ENCODE measurements at regions not wholly inside any gene's neighbourhood (a gene's known extent, or its start where the extent isn't known, plus 50 kb on each side); places are given as distances from the start of the nearest gene placed in this dataset.

DNA sequence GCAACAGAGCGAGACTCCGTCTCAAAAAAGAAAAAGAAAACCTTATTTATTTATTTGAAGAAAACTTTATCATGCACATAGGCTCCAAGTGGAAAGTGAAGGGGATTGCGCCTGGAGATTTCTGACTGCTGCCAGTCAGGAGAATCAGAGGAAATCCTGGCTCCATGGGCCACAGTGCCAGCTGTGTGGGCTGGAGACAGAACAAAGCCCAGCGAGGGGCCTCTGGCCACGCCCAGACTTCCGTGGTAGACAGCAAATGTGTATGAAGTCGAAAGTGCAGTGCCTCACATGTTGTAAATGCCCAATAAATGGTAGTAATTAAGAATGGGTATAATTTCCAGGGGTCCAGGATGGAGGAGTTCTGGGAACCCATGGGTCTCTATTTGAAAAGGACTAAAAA is 75.8 kb upstream of the WWC1 start:
- TF ChIP-seq, protein P1, sequence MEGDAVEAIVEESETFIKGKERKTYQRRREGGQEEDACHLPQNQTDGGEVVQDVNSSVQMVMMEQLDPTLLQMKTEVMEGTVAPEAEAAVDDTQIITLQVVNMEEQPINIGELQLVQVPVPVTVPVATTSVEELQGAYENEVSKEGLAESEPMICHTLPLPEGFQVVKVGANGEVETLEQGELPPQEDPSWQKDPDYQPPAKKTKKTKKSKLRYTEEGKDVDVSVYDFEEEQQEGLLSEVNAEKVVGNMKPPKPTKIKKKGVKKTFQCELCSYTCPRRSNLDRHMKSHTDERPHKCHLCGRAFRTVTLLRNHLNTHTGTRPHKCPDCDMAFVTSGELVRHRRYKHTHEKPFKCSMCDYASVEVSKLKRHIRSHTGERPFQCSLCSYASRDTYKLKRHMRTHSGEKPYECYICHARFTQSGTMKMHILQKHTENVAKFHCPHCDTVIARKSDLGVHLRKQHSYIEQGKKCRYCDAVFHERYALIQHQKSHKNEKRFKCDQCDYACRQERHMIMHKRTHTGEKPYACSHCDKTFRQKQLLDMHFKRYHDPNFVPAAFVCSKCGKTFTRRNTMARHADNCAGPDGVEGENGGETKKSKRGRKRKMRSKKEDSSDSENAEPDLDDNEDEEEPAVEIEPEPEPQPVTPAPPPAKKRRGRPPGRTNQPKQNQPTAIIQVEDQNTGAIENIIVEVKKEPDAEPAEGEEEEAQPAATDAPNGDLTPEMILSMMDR (IDR thresholded peaks at IDR 0.05) = no peak
- no peak for TF ChIP-seq POLR2A (IDR thresholded peaks at IDR 0.05)
